ENCODE measurements at regions not wholly inside any gene's neighbourhood (a gene's known extent, or its start where the extent isn't known, plus 50 kb on each side); places are given as distances from the start of the nearest gene placed in this dataset.

DNA sequence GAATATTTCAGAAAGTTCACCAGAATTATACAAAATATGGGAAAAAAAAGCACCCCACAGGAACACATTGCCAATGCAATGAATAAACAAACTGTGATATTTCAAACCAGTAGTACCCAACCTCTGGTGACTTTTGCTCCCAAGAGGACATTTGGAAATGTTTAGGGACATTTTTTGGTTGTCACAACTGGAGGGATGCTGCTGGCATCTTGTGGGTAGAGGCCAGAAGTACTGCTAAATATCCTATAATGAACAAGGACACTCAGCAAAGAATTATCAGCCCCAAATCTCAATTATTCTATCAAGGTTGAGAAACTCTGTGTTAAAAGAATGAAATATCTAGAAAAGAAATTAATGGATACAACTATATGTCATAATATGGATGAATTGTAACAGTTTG is 1334.4 kb upstream of the FLRT2 start (continued):
- no peak for TF ChIP-seq ZNF331 (CRISPR knock-in tag; IDR thresholded peaks at IDR 0.05; ENCODE audit: low read depth)
- TF ChIP-seq JUNB (IDR thresholded peaks at IDR 0.05; ENCODE audit: unreplicated experiment): no peak
- no peak for TF ChIP-seq CREB1 (CRISPR knock-in tag; IDR thresholded peaks at IDR 0.05; ENCODE audit: low read depth)
- TF ChIP-seq ZNF114 (CRISPR knock-in tag; IDR thresholded peaks at IDR 0.05): no peak
- TF ChIP-seq STAT1 (IDR thresholded peaks at IDR 0.05; ENCODE audit: unreplicated experiment): no peak
- no peak for TF ChIP-seq NANOG (IDR thresholded peaks at IDR 0.05; ENCODE audit: borderline replicate concordance)
- TF ChIP-seq, protein P1, sequence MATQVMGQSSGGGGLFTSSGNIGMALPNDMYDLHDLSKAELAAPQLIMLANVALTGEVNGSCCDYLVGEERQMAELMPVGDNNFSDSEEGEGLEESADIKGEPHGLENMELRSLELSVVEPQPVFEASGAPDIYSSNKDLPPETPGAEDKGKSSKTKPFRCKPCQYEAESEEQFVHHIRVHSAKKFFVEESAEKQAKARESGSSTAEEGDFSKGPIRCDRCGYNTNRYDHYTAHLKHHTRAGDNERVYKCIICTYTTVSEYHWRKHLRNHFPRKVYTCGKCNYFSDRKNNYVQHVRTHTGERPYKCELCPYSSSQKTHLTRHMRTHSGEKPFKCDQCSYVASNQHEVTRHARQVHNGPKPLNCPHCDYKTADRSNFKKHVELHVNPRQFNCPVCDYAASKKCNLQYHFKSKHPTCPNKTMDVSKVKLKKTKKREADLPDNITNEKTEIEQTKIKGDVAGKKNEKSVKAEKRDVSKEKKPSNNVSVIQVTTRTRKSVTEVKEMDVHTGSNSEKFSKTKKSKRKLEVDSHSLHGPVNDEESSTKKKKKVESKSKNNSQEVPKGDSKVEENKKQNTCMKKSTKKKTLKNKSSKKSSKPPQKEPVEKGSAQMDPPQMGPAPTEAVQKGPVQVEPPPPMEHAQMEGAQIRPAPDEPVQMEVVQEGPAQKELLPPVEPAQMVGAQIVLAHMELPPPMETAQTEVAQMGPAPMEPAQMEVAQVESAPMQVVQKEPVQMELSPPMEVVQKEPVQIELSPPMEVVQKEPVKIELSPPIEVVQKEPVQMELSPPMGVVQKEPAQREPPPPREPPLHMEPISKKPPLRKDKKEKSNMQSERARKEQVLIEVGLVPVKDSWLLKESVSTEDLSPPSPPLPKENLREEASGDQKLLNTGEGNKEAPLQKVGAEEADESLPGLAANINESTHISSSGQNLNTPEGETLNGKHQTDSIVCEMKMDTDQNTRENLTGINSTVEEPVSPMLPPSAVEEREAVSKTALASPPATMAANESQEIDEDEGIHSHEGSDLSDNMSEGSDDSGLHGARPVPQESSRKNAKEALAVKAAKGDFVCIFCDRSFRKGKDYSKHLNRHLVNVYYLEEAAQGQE (IDR thresholded peaks at IDR 0.05; ENCODE audit: unreplicated experiment): no peak
- TF ChIP-seq, protein P2, sequence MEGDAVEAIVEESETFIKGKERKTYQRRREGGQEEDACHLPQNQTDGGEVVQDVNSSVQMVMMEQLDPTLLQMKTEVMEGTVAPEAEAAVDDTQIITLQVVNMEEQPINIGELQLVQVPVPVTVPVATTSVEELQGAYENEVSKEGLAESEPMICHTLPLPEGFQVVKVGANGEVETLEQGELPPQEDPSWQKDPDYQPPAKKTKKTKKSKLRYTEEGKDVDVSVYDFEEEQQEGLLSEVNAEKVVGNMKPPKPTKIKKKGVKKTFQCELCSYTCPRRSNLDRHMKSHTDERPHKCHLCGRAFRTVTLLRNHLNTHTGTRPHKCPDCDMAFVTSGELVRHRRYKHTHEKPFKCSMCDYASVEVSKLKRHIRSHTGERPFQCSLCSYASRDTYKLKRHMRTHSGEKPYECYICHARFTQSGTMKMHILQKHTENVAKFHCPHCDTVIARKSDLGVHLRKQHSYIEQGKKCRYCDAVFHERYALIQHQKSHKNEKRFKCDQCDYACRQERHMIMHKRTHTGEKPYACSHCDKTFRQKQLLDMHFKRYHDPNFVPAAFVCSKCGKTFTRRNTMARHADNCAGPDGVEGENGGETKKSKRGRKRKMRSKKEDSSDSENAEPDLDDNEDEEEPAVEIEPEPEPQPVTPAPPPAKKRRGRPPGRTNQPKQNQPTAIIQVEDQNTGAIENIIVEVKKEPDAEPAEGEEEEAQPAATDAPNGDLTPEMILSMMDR (conservative IDR thresholded peaks at IDR 0.05; ENCODE audit: low read depth in 2 of 2): no peak
- TF ChIP-seq POLR2AphosphoS5 (IDR thresholded peaks at IDR 0.05; ENCODE audit: low read depth): no peak
- no peak for TF ChIP-seq EZH2phosphoT487 (IDR thresholded peaks at IDR 0.05; ENCODE audit: unreplicated experiment)
- TF ChIP-seq EZH2 (IDR thresholded peaks at IDR 0.05; ENCODE audit: low read depth, unreplicated experiment): no peak
- TF ChIP-seq, protein P3, sequence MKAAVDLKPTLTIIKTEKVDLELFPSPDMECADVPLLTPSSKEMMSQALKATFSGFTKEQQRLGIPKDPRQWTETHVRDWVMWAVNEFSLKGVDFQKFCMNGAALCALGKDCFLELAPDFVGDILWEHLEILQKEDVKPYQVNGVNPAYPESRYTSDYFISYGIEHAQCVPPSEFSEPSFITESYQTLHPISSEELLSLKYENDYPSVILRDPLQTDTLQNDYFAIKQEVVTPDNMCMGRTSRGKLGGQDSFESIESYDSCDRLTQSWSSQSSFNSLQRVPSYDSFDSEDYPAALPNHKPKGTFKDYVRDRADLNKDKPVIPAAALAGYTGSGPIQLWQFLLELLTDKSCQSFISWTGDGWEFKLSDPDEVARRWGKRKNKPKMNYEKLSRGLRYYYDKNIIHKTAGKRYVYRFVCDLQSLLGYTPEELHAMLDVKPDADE (IDR thresholded peaks at IDR 0.05): no peak

DNA sequence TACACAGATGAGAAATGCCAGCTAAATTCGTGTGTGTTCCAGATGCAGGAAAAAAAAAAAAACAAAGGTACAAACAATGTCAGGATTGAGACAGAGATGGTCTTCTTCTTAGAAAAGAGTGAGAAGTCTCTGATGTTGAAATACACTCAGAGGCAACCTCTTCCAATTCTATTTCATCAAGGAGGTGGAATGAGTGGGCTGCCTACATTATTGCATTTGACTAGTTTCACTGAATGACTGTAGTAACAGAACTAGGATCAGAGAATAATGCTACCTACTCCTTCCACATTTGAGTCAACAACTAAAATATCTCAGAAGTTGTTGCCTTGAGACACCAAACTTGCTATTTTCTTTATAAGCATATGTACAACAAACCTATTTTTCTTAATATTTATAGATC is 1332.2 kb upstream of the FLRT2 start:
- no peak for ATAC-seq
- H3K4me3 Mint-ChIP-seq: no peak overlapping the region
- peaks cover 28% of the 10 kb centered on the region for H3K9me3 Mint-ChIP-seq
- TF ChIP-seq, protein P2 (conservative IDR thresholded peaks at IDR 0.05; ENCODE audit: low read depth in 2 of 2): no peak
- TF ChIP-seq, protein P1 (IDR thresholded peaks at IDR 0.05; ENCODE audit: unreplicated experiment): no peak
- TF ChIP-seq STAT1 (IDR thresholded peaks at IDR 0.05; ENCODE audit: unreplicated experiment) (no peak), CREB1 (CRISPR knock-in tag; IDR thresholded peaks at IDR 0.05; ENCODE audit: low read depth) (no peak), JUNB (IDR thresholded peaks at IDR 0.05; ENCODE audit: unreplicated experiment) (no peak)

More for the DNA sequence above, 1332.2 kb upstream of the FLRT2 start:
- H3K27me3 ChIP-seq (ENCODE audit: insufficient read depth): no peaks in the 10 kb centered on the region
- Mint-ChIP-seq H3K4me1 (no peaks in the 10 kb centered on the region), H3K36me3 (ENCODE audit: low read depth) (peaks cover 23% of the 10 kb centered on the region), H3K27me3 (ENCODE audit: insufficient read depth, low read depth, poor library complexity) (no peaks in the 10 kb centered on the region), H3K27ac (no peak overlapping the region)
- no peaks in the 10 kb centered on the region for H3K4me1 ChIP-seq (ENCODE audit: insufficient read depth)
- H3K36me3 ChIP-seq (ENCODE audit: insufficient read depth): no peaks in the 10 kb centered on the region
- H3K4me2 ChIP-seq: no peak overlapping the region
- H3K79me2 ChIP-seq (replicated peaks; ENCODE audit: insufficient read depth): no peaks in the 10 kb centered on the region
- no peaks in the 10 kb centered on the region for H3F3A ChIP-seq (replicated peaks; ENCODE audit: low read depth)
- no peak overlapping the region for H2AFZ ChIP-seq
- no peak overlapping the region for H3K4me3 ChIP-seq
- H3K27ac ChIP-seq (ENCODE audit: low read depth): no peak overlapping the region
- no peaks in the 10 kb centered on the region for H4K20me1 ChIP-seq (replicated peaks; ENCODE audit: insufficient read depth)
- no peaks in the 10 kb centered on the region for H3K9me2 ChIP-seq (ENCODE audit: insufficient read depth)
- DNase-seq (ENCODE audit: low spot score): no peak

Measured in GM23338 (cell line).